NT2/D1 (cell line): ENCODE measurements at regions not wholly inside any gene's neighbourhood (a gene's known extent, or its start where the extent isn't known, plus 50 kb on each side); places are given as distances from the start of the nearest gene placed in this dataset.

Source experiments
- SUZ12 ChIP-seq: IDR thresholded peaks from 2 replicates; pipeline ENCODE4 v1.6.1; 2011; ENCODE audit not compliant: insufficient read length, insufficient read depth; ENCODE audit errors: extremely low read depth
- YY1 ChIP-seq: IDR thresholded peaks from 2 replicates; pipeline ENCODE4 v1.6.1; 2011; ENCODE audit not compliant: insufficient read length, insufficient read depth
- ZNF274 ChIP-seq: IDR thresholded peaks from 2 replicates; pipeline ENCODE4 v1.6.1; 2011; ENCODE audit warnings: mild to moderate bottlenecking, low read depth, low read length

GRCh38 chr6:166772518-166772917 is 145.5 kb upstream of the RPS6KA2 start:
- TF ChIP-seq ZNF274 (no peak), YY1 (no peak), SUZ12 (no peak)
